ENCODE measurements at regions not wholly inside any gene's neighbourhood (a gene's known extent, or its start where the extent isn't known, plus 50 kb on each side); places are given as distances from the start of the nearest gene placed in this dataset.

DNA sequence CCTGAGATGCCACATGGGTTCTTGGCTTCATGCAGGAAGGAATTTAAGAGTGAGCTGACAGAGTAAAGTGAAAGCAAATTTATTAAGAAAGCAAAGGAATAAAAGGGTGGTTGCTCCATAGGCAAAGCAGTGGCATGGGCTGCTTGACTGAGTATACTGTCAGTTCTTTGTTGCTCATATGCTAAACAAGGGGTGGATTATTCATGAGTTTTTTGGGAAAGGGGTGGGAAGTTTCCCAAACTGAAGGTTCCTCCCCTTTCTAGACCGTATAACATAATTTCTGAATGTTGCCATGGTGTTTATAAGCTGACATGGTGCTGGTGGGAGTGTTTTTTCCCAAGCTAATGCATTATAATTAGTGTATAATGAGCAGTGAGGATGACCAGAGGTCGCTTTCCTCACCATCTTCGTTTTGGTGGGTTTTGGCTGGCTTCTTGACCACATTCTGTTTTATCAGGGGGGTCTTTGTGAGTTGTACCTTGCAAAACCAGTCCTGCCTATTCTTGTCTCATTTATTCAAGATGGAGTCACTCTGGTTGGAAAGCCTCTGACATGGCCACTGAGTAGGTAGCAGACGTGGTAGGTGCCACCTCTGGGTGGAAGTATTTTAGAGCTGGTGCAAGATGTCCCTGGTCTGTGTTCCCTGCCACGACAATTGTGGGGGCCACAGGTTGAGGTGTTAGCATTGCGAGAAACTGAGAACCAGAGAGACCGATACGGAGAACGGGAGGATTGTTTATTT lies 107.5 kb upstream of the SDK1 start:
- DNase-seq (ENCODE audit: low spot score): no peak
- FAIRE-seq: peak; percentile 95

DNA sequence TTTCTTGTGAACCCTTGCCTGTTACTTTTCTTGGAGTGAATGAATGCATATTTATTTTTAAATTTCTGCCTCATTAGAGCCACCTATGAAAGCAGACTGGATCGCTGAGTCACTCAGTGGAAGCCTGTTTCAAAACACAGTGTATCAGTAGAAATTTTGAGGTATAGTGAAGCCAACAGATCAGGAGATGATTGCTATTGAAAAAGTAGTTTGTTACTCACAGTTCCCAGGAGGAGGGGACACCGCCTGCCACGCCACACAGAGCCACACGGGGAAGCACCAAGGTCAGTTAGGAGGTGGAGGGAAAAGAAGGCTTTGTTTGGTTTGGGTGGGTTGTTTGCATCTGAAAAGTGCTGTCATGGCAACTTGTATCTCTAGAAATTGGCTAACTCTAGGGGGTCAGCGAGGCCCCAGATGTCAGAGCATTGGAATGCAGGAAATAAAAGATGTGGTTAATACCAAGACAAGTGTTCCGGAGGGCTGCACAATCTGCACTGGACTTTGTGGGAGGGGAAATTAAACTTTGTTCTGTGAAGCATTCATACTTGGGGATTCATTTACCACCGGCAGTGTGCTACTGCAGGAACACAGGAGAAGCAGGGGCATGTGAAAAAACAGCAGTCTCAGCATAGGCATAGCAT lies 106.4 kb upstream of the SDK1 start:
- peak; percentile 98 for DNase-seq (ENCODE audit: low spot score)
- peak; percentile 99 for FAIRE-seq

DNA sequence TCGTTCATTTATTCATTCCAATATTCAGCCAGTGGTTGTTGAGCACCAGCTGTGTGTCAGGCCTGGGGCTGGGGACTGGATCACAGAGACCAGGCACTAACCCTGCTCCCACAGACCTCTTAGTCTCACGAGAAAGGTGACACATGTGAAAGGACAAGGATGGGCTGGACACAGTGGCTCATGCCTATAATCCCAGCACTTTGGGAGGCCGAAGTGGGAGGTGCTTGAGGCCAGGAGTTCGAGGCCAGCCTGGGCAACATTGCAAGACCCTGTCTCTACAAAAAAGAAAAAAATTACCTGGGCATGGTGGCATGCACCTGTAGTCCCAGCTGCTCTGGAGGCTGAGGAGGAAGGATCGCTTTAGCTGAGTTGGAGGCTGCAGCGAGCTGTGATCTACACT lies 105.9 kb upstream of the SDK1 start:
- FAIRE-seq (no peak), DNase-seq (ENCODE audit: low spot score) (no peak)

DNA sequence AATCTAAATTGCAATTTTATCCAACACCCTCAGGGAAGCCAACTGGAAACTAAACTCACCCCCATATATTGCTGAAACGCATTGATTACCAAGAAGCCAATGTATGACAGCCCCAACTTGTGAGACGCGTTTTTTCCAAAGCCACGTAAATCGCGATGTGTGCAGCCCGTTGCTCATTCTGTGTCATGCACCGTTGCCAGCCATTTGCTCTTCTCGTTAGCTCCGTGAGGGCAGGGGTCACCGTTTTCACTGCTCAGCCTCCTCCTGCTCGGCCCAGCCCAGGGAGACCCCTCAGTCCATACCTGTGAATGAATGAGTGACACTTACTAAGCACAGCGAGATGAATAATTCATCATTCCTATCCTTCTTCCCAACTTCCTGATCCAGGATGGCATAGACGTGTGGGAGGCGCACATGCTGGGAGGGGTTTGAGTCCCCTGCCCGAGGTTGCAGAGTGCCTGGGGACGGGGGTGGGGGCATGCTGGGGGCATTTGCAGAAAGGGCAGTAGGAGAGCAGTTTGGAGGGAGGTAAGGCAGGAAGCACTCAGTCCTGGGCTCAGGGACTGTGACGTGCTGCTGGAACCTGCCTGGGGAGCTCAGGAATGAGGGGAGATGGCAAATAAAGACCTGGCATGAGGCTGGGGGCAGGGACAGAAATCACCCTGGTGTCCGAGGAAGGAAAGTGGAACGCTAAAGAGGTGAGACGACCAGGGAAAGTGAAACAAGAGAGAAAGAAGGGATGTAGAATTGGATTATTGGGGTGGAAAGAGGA lies 104.2 kb upstream of the SDK1 start:
- FAIRE-seq (peak; percentile 87), DNase-seq (ENCODE audit: low spot score) (no peak)

DNA sequence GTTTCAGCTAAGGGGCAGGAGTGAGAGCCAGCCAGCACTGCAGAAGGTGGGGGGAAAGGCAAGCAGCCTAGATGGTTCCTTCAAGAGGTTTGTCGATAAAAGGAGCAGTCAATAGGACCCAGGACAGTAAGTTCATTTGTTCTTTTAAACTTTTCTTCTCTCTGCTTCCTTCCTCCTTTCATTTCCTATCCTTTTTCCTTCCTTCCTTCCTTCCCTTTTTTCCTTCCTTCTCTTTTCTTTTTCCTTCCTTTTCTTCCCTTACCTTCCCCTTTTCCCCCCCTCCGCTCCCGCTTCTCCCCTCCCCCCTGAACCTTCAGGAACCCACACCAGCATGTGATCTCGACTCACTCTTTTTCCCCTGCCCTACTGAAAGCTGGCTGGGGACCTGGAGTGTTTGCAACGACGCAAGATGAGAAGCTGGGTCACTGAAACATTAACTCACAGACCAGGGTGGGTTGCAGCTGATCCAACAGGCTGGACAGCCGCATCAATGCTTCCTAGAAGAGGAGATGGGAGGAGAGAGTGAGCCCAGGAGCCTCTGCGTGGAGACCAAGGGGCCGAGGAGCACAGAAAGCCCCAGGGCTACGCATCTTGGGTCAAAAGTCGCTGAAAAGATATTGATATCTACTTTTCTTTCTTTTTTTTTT lies 103.4 kb upstream of the SDK1 start:
- DNase-seq (ENCODE audit: low spot score) (no peak), FAIRE-seq (peak; percentile 86)

DNA sequence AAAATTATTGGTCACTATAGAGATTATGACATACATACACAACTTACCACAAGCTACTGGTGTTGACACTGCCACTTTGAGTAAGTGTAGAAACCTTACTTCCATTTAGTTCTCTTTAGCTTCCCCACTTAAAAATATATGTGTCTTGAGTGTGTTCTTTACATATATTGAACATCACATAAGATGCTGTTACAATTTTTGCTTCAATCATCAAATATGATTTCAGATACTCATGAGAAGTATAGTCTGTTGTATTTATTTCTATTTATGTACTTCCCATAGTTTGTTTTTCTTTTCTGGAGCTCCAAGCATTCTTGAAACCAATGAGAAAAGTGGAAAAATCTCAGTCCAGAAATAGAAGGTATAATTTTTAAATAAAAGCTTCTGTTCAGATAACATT lies 102.7 kb upstream of the SDK1 start:
- no peak for FAIRE-seq
- no peak for DNase-seq (ENCODE audit: low spot score)

GRCh38 chr7:3200504-3200903 lies 100.5 kb upstream of the SDK1 start:
- DNase-seq (ENCODE audit: low spot score): peak; percentile 61
- no peak for FAIRE-seq

- DNase-seq (ENCODE audit: low spot score): no peak
- no peak for FAIRE-seq
Measured at GRCh38 chr7:3201306-3201705, 99.7 kb upstream of the SDK1 start.

- FAIRE-seq (peak; percentile 81), DNase-seq (ENCODE audit: low spot score) (no peak)
Measured at GRCh38 chr7:3201937-3202710, 98.9 kb upstream of the SDK1 start.

GRCh38 chr7:3204526-3204925 lies 96.5 kb upstream of the SDK1 start:
- DNase-seq (ENCODE audit: low spot score) (no peak), FAIRE-seq (peak; percentile 27)

DNA sequence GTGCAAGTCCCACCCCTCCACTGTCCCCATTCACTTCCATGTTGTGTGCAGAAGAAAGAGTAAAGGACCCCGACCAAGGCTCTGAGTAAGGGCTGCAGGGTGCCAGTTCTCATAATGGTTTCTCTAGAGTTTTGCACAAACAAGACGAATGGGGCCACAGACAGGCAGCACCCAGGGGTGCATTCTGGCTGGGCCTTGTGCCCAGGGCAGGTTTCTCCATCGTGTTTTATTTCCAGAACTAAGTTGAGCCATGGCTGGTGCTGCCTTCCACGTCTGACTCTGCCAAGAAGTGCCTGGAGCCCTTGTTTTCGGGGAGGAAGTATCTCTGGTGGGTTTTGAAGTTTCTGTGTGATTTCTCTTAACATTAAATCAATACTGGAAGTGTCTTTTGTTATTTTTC lies 95.0 kb upstream of the SDK1 start:
- FAIRE-seq: no peak
- DNase-seq (ENCODE audit: low spot score): no peak

GRCh38 chr7:3206771-3207191 lies 94.3 kb upstream of the SDK1 start:
- no peak for DNase-seq (ENCODE audit: low spot score)
- FAIRE-seq: peak; percentile 90

DNA sequence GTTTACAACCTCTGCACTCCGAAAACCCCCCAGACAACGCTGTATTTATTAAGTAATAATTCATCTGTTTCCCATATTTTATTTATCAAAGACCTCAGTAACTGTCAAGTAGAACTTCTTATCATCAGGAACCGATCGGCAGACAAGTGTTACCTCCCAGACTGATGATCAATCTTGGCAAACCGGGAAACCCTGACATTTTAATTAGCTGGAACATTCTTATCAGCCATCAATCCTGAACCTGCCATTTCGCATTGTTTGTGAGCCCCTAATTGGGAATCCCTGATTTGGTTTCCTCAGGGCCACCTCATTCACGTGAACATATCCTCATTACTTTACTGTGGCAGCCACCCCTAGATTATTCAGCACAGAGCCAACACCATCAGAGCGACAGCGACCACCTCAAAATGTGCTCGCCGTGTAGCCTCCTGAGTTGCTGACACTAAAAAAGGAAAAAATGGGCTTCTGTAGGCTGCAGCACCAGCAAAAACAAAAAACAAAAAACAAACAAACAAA lies 93.6 kb upstream of the SDK1 start:
- DNase-seq (ENCODE audit: low spot score): no peak
- FAIRE-seq: peak; percentile 30

GRCh38 chr7:3210531-3210930 lies 90.5 kb upstream of the SDK1 start:
- DNase-seq (ENCODE audit: low spot score) (no peak), FAIRE-seq (no peak)

GRCh38 chr7:3214090-3214413 lies 87.0 kb upstream of the SDK1 start:
- DNase-seq (ENCODE audit: low spot score) (no peak), FAIRE-seq (peak; percentile 9)

GRCh38 chr7:3215624-3216585 lies 85.1 kb upstream of the SDK1 start:
- peak; percentile 84 for FAIRE-seq
- no peak for DNase-seq (ENCODE audit: low spot score)

DNA sequence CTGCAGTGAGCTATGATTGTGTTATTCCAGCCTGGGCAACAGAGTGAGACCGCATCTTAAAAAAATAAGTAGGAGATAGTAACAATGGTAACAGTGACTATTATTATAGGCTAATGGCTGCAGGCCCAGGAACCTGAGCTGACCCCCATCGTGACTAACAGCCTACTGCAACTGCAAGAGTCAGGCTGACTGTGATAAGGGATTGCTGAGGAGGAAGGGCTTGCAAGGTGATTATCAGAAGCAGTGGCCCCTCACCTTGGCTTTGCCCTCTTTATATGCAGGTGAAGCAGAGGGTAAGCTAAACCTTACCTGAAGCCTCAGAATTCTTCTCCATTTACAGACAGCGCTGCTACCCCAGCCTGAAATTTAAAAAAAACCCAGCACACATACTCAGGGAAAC lies 83.9 kb upstream of the SDK1 start:
- FAIRE-seq (peak; percentile 93), DNase-seq (ENCODE audit: low spot score) (no peak)

DNA sequence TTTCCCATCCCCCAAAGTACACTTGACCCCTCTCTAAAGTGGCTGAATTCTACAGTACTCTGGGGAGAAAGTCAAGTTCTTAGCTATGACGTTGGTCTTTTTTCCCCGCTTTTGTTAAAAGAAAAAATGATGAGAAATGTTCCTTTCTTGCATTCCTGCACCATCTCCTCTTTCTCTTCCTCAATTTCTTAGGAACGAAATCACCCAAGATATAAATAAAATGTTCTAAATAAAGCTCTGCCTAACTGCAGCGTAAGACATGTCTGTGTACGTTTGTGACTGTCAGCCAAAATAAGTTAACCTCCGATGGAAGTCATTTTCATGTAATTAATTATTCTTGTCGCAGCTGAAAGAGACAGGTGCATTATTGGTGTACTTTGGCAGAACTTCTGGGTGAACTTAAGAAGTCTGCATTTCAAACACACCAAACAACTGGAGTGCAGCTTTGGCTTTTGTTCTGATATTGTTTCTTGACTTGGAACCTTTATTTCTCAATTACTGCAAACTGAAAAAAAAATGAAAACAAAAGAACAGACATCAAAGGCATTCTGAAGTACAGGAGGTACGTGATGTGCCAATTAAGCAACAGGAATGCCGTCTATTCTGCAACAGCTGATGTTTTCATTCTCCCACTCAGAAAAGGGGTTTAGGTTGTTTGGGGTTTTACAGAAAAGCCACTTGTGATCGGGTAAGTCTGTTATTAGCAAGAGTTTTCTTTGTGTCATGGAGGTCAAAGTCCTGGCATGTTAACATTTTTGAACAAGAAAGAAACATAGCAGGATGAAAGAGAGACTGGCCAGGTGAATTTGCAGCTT lies 82.4 kb upstream of the SDK1 start:
- peak; percentile 82 for FAIRE-seq
- DNase-seq (ENCODE audit: low spot score): no peak

DNA sequence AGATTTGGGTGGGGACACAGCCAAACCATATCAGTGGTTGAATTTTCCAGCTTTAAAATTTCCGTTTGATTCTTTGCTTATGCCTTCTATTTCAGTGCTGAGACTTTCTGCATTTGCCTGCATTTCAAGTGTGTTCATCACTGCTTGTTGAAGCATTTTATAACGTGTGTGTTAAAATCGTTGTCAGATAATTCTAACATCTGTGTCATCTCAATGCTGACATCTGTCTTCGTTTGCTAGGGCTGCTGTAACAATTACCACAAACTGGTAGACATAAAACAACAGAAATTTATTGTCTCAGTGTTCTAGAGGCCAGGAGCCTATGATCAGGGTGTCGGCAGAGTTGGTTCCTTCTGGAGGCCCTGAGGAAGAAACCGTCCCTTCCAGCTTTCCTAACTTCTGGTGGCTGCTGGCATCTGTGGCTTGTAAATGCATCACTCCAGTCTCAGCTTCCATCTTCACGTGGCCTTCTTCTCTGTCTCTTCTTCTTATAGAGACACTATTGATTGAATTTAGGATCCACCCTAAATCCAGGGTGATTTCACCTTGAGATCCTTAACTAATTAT lies 71.1 kb upstream of the SDK1 start:
- FAIRE-seq: peak; percentile 93
- no peak for DNase-seq (ENCODE audit: low spot score)

Measured in urothelium cell line (cell line).